ENCODE measurements at regions not wholly inside any gene's neighbourhood (a gene's known extent, or its start where the extent isn't known, plus 50 kb on each side); places are given as distances from the start of the nearest gene placed in this dataset.

DNA sequence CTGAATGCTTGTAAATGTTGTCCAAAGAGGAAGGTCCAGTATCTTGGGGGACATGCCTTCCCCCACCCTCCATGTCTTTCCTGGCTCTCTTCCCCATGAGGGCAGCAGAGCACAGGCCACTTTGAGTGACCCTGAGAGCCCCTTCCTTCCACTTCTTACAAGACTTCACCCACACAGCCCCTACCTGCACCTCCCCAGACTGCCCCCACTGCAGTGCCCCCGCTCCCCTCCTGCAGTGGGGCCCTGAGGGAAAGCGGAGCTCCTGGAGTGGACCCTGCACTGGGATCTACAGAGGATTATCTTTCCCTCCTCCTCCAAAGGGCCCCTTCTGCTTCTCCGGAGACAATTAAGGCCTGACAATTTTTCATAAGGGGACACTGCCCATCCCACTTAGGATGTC is 326.8 kb downstream of the TCERG1L start:
- TF ChIP-seq EZH2phosphoT487 (IDR thresholded peaks at IDR 0.05; ENCODE audit: insufficient read depth, low read depth), result no peak
- no peak for TF ChIP-seq EZH2 (IDR thresholded peaks at IDR 0.05; ENCODE audit: insufficient read depth, poor library complexity, severe bottlenecking)

Measured in GM23248 (cell line).